Astrocyte (in vitro differentiated cells and primary cell): ENCODE measurements at regions not wholly inside any gene's neighbourhood (a gene's known extent, or its start where the extent isn't known, plus 50 kb on each side); places are given as distances from the start of the nearest gene placed in this dataset.

Source experiments
- DNase-seq: peaks from one replicate; pipeline ENCODE4 v3.0.0-alpha.2; 2010; ENCODE audit warnings: low read depth
- FAIRE-seq: peaks from 2 replicates; lab custom pipeline; 2011; peaks lifted over from hg19 to GRCh38; lab: Jason Lieb, UNC
- H2AFZ ChIP-seq: 2 replicates; pipeline ENCODE4 v1.6.0; 2012; ENCODE audit warnings: low read depth, low read length, inconsistent platforms
- H3K27ac ChIP-seq: 2 replicates; pipeline ENCODE4 v1.5.1; 2011; ENCODE audit warnings: low read depth, low read length, inconsistent platforms
- H3K27me3 ChIP-seq: 2 replicates; pipeline ENCODE4 v1.6.0; 2011; ENCODE audit warnings: low read length, inconsistent platforms; ENCODE audit not compliant: insufficient read depth
- H3K36me3 ChIP-seq: 2 replicates; pipeline ENCODE4 v1.5.1; 2011; ENCODE audit warnings: low read length, inconsistent platforms; ENCODE audit not compliant: insufficient read depth
- H3K4me1 ChIP-seq: 2 replicates; pipeline ENCODE4 v1.5.1; 2011; ENCODE audit warnings: low read length, inconsistent platforms; ENCODE audit not compliant: insufficient read depth
- H3K4me2 ChIP-seq: 2 replicates; pipeline ENCODE4 v1.6.0; 2012; ENCODE audit warnings: low read length, inconsistent platforms
- H3K4me3 ChIP-seq: 2 replicates; pipeline ENCODE4 v1.5.1; 2011; ENCODE audit warnings: low read depth, mild to moderate bottlenecking, low read length, inconsistent platforms; ENCODE audit not compliant: insufficient read depth
- H3K79me2 ChIP-seq: 2 replicates; pipeline ENCODE4 v1.6.0; 2012; ENCODE audit warnings: mild to moderate bottlenecking, low read length, inconsistent platforms; ENCODE audit not compliant: insufficient read depth
- H3K9ac ChIP-seq: 2 replicates; pipeline ENCODE4 v1.6.0; 2012; ENCODE audit warnings: mild to moderate bottlenecking, low read length, inconsistent platforms
- H3K9me3 ChIP-seq: 2 replicates; pipeline ENCODE4 v1.5.1; 2012; ENCODE audit warnings: low read depth, mild to moderate bottlenecking, low read length, inconsistent platforms; ENCODE audit not compliant: insufficient read depth
- H4K20me1 ChIP-seq: 2 replicates; pipeline ENCODE4 v1.6.0; 2012; ENCODE audit warnings: low read length, inconsistent platforms; ENCODE audit not compliant: insufficient read depth
- H3K27ac Mint-ChIP-seq: one replicate; pipeline ENCODE4 v1.8.0; 2021; ENCODE audit warnings: mild to moderate bottlenecking, mixed read lengths; ENCODE audit not compliant: unreplicated experiment
- H3K27me3 Mint-ChIP-seq: one replicate; pipeline ENCODE4 v1.8.0; 2021; ENCODE audit warnings: low read depth, mixed read lengths; ENCODE audit not compliant: unreplicated experiment
- H3K36me3 Mint-ChIP-seq: one replicate; pipeline ENCODE4 v1.8.0; 2021; ENCODE audit warnings: low read depth, mixed read lengths; ENCODE audit not compliant: unreplicated experiment
- H3K4me1 Mint-ChIP-seq: one replicate; pipeline ENCODE4 v1.8.0; 2021; ENCODE audit warnings: low read depth, mixed read lengths; ENCODE audit not compliant: unreplicated experiment
- H3K4me3 Mint-ChIP-seq: one replicate; pipeline ENCODE4 v1.8.0; 2021; ENCODE audit warnings: mild to moderate bottlenecking, moderate library complexity, mixed read lengths; ENCODE audit not compliant: unreplicated experiment
- H3K9me3 Mint-ChIP-seq: one replicate; pipeline ENCODE4 v1.8.0; 2021; ENCODE audit warnings: mild to moderate bottlenecking, mixed read lengths; ENCODE audit not compliant: unreplicated experiment
- EZH2 ChIP-seq: IDR thresholded peaks from 2 replicates; pipeline ENCODE4 v1.6.1; 2012; ENCODE audit warnings: mild to moderate bottlenecking, low read length, inconsistent platforms; ENCODE audit not compliant: insufficient read depth
- TF ChIP-seq, protein P1 (sequence below): IDR thresholded peaks from 2 replicates; pipeline ENCODE4 v1.5.1; 2011; ENCODE audit warnings: low read depth, mild to moderate bottlenecking, inconsistent platforms, low read length, moderate library complexity; ENCODE audit not compliant: insufficient read depth

DNA sequence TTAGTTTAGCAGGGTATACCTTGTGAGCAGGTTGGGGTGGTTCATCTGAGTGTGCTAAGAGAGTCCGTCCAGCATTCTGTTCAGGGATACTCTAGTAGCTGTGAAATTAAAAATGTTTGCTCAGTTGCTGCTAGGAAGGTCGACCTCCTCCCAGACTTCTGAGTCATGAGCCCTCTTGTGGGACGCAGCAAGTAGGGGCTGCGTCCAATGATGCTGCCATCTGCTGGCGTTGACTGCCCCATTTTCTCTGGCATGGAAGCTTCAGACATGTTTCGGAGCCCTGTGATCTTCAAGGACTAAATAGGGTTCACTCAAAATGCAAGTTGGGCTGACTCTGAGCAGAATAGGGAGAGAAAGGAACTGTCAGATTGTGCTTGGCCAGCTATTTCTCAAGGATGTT is 201.0 kb upstream of the ARSJ start:
- no peak for FAIRE-seq
- H3K27ac Mint-ChIP-seq, result no peak overlapping the region

DNA sequence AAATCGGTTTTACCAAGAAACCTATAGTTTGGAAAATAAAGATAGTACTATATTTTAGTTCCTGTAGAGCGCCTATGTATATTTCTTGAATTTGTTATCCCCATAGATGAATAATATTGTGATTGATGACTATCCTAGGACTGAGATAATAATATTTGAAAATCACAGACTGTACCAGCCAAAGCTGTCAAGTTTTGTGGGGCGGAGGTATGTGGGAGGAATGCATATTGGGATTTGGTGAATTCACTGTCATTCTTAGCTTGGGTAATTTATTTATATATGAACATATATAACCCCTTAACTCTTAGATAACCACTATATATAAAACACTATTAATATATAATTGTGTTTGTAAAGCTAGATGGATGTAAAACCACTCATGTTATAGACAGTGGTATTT is 205.5 kb upstream of the ARSJ start:
- Mint-ChIP-seq H3K4me3 (no peak overlapping the region), H3K27ac (no peak overlapping the region), H3K4me1 (no peaks in the 10 kb centered on the region), H3K27me3 (no peaks in the 10 kb centered on the region), H3K9me3 (peaks cover 11% of the 10 kb centered on the region), H3K36me3 (no peaks in the 10 kb centered on the region)
- Histone ChIP-seq H3K79me2 (no peaks in the 10 kb centered on the region), H2AFZ (no peak overlapping the region), H3K9ac (no peak overlapping the region), H3K4me2 (no peak overlapping the region), H4K20me1 (no peaks in the 10 kb centered on the region), H3K9me3 (no peaks in the 10 kb centered on the region), H3K4me1 (no peaks in the 10 kb centered on the region), H3K27ac (no peak overlapping the region), H3K4me3 (no peak overlapping the region), H3K27me3 (no peaks in the 10 kb centered on the region), H3K36me3 (no peaks in the 10 kb centered on the region)
- FAIRE-seq (no peak), DNase-seq (no peak)
- TF ChIP-seq, protein P1, sequence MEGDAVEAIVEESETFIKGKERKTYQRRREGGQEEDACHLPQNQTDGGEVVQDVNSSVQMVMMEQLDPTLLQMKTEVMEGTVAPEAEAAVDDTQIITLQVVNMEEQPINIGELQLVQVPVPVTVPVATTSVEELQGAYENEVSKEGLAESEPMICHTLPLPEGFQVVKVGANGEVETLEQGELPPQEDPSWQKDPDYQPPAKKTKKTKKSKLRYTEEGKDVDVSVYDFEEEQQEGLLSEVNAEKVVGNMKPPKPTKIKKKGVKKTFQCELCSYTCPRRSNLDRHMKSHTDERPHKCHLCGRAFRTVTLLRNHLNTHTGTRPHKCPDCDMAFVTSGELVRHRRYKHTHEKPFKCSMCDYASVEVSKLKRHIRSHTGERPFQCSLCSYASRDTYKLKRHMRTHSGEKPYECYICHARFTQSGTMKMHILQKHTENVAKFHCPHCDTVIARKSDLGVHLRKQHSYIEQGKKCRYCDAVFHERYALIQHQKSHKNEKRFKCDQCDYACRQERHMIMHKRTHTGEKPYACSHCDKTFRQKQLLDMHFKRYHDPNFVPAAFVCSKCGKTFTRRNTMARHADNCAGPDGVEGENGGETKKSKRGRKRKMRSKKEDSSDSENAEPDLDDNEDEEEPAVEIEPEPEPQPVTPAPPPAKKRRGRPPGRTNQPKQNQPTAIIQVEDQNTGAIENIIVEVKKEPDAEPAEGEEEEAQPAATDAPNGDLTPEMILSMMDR, result no peak
- no peak for TF ChIP-seq EZH2

More for the DNA sequence above, 201.0 kb upstream of the ARSJ start:
- no peaks in the 10 kb centered on the region for H3K9me3 ChIP-seq
- Mint-ChIP-seq H3K36me3 (no peaks in the 10 kb centered on the region), H3K4me3 (no peak overlapping the region), H3K9me3 (peaks cover 15% of the 10 kb centered on the region), H3K4me1 (peaks cover 7% of the 10 kb centered on the region), H3K27me3 (no peaks in the 10 kb centered on the region)
- H4K20me1 ChIP-seq, result no peaks in the 10 kb centered on the region
- H3K79me2 ChIP-seq, result no peaks in the 10 kb centered on the region
- H3K27me3 ChIP-seq, result no peaks in the 10 kb centered on the region
- peak overlapping the region; percentile 21 for H2AFZ ChIP-seq
- no peak overlapping the region for H3K9ac ChIP-seq
- TF ChIP-seq, protein P1, result peak; percentile 70
- TF ChIP-seq EZH2, result no peak
- no peak overlapping the region for H3K4me2 ChIP-seq
- peak; percentile 81 for DNase-seq
- H3K36me3 ChIP-seq, result no peaks in the 10 kb centered on the region
- no peak overlapping the region for H3K4me3 ChIP-seq
- H3K4me1 ChIP-seq, result no peaks in the 10 kb centered on the region
- H3K27ac ChIP-seq, result no peak overlapping the region

DNA sequence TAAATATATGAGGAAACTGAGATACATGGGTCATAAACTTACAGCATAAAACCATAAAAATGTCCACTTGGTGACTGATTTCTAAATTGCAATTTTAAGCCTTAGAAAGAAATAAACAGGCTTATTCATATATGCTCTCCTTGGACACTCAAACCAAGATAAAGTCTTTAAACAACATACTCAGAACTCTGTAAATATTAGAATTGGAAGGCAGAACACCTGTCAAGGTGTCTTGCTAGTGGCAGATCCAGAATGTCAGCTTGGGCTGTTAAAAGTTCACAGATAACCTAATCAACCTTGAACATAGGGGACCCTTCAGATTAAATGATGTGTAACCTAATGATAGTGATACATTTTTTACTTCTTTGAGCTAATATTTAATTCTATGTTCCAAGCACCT is 208.1 kb upstream of the ARSJ start:
- TF ChIP-seq, protein P1, result no peak
- no peak for TF ChIP-seq EZH2
- Histone ChIP-seq H3K9me3 (no peaks in the 10 kb centered on the region), H3K4me3 (no peak overlapping the region), H3K36me3 (no peaks in the 10 kb centered on the region), H4K20me1 (no peaks in the 10 kb centered on the region), H2AFZ (no peak overlapping the region), H3K27ac (no peak overlapping the region), H3K27me3 (no peaks in the 10 kb centered on the region), H3K79me2 (no peaks in the 10 kb centered on the region), H3K4me2 (no peak overlapping the region), H3K9ac (no peak overlapping the region), H3K4me1 (no peaks in the 10 kb centered on the region)
- H3K27me3 Mint-ChIP-seq, result no peaks in the 10 kb centered on the region
- no peak for FAIRE-seq
- no peak overlapping the region for H3K4me3 Mint-ChIP-seq
- no peaks in the 10 kb centered on the region for H3K4me1 Mint-ChIP-seq
- no peak overlapping the region for H3K27ac Mint-ChIP-seq
- DNase-seq, result no peak
- H3K36me3 Mint-ChIP-seq, result no peaks in the 10 kb centered on the region
- H3K9me3 Mint-ChIP-seq, result peaks cover 8% of the 10 kb centered on the region
